IPS-NIHi7 (cell line): ENCODE measurements at regions not wholly inside any gene's neighbourhood (a gene's known extent, or its start where the extent isn't known, plus 50 kb on each side); places are given as distances from the start of the nearest gene placed in this dataset.
"Not testable (repeated sequence)": the region's sequence is repeated elsewhere in the genome, so short reads cannot be mapped to it uniquely, and the experiment has no call there.

Experiments
- DNase-seq: peaks from one replicate; pipeline ENCODE4 v3.0.0; 2012; ENCODE audit warnings: mixed read lengths; ENCODE audit errors: extremely low spot score

GRCh38 chr1:173342736-173343135, 134.4 kb upstream of the PRDX6 start:
- DNase-seq: no peak

- DNase-seq: no peak
These were observed 132.9 kb upstream of the PRDX6 start for GRCh38 chr1:173344034-173344743.

DNA sequence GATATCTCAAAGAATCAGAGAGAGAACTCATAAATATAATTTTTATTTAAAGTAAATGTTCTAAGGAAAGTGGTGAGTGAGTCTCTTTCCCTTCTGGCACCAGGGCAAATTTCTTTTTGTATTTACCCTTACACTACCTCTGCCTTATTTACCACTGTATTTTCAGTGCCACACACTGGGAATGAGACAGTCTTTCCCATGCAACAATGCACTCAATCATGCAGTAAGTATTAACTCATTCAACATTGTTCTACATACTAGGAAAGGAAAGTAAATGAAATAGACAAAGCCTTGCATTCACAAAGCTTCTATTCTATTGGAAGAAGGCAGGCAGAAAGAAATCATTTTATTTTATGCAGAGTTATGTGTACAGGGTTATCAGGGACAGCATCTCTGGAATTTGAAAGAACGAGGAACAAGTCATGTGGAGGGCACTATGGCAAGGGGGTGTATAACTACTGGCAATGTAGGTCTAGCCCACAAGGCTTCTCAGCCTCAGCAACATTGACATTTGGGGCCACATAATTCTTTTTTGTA, 129.8 kb upstream of the PRDX6 start:
- no peak for DNase-seq

- DNase-seq: not testable (repeated sequence)
These were observed 124.5 kb upstream of the PRDX6 start for GRCh38 chr1:173352635-173353034.

DNA sequence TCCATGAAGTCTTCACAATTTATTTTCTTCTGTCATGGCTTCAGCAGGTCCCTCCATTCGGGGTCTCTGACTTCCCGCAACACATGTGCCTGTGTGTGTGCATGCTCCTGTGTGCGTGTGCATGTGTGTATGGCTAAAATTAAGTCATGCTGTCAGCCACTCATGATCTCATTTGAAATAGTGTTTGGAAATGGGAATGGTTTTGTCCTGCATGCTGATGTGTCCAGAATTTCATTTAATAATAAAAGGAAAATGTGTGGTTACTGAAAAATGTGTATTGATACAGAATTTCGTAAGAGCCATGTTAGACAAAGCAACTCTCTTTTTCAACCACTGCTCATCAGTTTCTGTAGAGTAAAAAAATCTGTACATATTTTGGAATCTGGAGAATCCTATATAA, 123.8 kb upstream of the PRDX6 start:
- no peak for DNase-seq

DNA sequence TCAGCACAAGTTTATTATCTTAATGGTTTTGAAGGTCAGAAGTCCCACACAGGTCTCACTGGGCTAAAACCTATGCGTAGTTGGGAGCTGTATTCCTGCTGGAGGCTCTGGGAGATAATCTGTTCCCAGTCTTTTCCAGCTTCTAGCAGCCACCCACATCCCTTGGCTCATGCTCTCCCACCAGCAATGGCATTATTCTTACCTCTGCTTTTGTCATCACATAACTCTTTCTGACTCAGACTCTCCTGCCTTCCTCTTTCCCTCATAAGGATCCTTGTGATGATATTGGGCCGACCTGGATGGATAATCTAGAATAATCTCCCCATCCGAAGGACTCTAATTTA, 122.2 kb upstream of the PRDX6 start:
- DNase-seq: no peak

DNA sequence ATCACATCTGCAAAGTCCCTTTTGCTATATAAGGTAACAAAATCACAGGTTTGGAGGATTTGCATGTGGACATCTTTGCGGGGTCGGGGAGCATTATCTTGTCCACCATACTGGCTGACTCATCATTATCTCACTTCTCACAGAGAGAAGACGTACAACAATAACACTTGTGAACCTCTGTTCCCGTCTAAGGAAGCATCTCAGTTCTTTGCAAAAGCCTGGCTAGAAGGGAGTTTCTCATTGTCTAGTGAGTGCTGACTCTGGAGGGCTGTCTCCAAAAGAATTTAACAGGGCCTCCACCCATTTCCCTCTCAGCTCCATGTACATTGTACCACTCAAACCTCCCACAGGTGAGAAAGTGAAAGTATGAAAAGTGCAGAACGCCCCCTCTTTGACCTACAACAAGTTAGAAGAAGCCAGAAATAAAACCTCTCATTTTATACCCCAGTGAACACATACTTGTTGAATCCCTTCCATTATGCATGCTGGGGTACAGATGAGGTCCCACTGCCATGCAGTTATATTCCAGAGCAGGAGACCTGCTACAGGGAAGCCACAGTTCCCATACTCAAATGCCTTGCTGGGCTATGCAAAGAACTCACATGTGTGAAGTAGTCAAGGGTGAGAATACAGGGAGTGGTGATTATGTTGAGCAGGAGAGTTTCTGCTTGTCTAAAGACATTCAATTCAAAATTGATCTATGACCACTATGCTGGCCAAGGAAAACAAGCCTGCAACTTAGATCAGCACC, 121.7 kb upstream of the PRDX6 start:
- no peak for DNase-seq

GRCh38 chr1:173356191-173356762, 120.9 kb upstream of the PRDX6 start:
- no peak for DNase-seq

DNA sequence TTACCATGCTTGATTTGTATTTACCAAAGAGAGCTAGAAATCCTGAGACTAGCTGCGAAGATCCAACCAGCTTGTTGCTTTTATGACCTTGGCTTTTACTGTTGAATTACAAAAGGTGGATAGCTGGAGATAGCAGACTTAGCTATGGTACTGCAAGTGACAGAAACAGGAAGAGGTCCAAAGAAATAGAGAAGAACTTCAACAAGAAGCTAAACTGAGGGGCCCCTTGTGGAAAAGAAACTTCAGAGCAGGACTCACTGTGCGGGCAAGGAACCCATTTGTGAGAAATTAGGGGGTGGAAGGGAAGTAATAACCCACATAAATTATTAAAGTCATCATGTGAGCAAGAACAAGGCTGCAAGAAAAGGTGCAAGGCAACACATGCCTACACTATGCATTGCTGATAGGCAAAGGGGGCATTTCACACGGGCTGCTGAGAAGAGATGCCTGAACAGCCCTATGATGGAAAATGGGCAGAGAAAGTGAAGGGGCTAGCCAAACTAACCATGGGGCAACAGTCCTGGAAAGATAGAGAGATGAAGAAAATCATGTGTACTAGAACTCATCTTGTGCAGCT, 116.6 kb upstream of the PRDX6 start:
- no peak for DNase-seq

DNA sequence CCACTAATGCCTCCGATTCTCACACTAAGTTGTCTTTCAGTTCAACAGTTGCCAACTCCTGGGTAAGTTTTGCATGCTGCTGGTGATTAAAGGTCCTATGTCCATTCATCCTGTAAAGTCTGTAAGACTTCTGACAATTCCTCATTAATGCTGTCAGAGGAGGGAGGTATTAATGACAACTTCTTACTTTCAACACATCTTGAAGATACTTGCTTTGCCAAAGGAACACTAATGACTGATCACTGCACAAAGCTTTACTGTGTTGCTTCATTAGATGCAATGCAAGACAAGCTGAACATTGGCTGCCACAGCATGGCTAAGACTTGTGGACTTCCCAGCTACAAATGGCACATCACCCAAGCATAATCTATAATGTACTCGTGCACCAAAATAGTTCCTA, 114.6 kb upstream of the PRDX6 start:
- DNase-seq: no peak

DNA sequence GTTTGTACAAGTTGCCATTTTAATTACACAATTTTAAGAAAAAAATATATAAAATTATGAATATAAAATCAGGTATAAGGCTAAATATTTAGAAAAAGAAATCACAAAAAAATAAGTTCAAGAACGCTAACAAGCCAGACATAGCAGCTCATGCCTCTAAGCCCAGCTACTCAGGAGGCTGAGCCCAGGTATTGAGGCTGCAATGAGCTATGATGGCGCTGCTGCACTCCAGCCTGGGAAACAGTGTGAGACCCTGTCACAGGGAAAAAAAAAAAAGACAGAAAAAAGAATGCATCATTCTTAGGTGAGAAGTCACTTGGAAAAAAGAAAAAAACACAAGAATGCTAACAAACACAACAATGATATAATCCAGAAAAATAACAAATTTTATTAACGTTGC, 112.3 kb upstream of the PRDX6 start:
- no peak for DNase-seq

- DNase-seq: no peak
These were observed 111.8 kb upstream of the PRDX6 start for GRCh38 chr1:173365341-173365740.

DNA sequence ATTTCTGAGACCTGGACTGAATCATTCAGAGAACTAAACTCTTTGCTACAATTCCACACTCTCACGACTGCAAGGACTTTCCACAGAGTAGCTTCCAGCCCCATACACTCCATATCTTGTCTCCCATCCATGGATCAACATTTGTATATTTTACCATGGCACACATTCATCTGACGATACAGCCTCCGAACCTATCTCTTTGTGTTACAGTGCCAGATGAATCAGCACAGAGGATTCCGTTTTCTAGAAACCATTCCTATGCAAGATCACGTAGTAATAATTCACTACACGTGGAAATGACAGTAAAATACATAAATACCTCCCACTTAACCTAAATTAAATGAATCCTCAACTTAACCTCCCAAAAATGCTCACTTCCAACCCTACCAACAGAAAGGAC, 110.0 kb upstream of the PRDX6 start:
- DNase-seq: no peak

- not testable (repeated sequence) for DNase-seq
These were observed 106.5 kb upstream of the PRDX6 start for GRCh38 chr1:173370586-173370985.

GRCh38 chr1:173376065-173376464, 101.1 kb upstream of the PRDX6 start:
- not testable (repeated sequence) for DNase-seq

GRCh38 chr1:173377266-173377665, 99.9 kb upstream of the PRDX6 start:
- DNase-seq: no peak

DNA sequence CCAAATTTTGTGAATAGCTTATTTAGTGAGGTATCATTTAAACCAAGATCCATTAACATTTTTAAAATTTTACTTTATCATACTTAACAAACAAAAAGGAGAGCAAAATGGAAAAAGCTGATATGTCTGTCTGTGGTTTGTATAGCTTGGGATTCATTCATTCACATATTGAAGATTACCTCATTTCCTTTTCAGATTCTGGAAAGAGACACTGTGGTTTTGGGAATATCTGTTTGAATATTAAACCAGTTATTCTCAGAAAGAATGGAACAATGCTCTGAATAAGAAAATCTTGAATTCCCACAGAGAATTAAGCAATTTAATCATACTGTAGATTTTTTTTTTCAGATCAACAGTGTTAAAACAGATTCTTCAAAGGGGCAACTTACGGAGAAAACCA, 93.8 kb upstream of the PRDX6 start:
- DNase-seq: no peak

DNA sequence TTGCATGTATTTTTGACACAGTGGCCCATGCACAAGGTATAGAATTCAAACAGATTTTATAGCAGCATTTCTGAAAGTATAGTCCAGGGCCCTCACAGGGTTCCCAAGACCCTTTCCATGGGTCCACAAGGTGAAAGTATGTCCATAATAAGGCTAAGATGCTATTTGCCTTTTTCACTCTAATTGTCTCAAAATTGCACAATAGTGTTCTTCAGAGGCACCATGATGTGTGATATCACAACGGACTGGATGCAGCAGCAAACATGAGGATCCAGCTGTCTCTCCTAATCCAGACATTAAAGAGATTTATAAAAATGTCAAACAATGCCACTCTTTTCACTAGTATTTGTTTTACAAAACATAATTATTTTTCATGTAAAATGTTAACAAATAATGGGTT, 88.8 kb upstream of the PRDX6 start:
- no peak for DNase-seq

- peak; percentile 26 for DNase-seq
These were observed 84.1 kb upstream of the PRDX6 start for GRCh38 chr1:173392895-173393658.

- DNase-seq: no peak
These were observed 83.5 kb upstream of the PRDX6 start for GRCh38 chr1:173393659-173394000.

GRCh38 chr1:173394813-173395212, 82.3 kb upstream of the PRDX6 start:
- DNase-seq: not testable (repeated sequence)

DNA sequence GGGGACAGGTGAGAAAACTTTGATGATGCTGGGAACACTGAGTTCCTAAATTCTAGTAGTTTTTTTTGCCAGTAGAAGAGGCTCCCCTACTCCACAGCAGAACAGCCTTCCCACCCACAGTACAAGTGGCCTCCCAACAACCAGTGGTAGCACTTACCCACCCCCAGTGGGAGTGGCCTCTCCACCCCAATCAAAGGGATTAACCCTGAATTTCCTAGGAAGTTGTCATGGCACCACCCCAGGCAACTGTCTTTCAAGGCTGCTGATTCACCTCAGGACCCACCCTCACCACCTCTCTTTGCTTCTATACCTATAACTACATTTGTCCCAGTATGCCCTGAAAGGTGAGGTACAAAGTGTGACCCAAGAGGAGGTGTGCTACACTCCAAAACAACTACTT, 81.4 kb upstream of the PRDX6 start:
- no peak for DNase-seq
